ENCODE measurements at regions not wholly inside any gene's neighbourhood (a gene's known extent, or its start where the extent isn't known, plus 50 kb on each side); places are given as distances from the start of the nearest gene placed in this dataset.
"Not testable (repeated sequence)": the region's sequence is repeated elsewhere in the genome, so short reads cannot be mapped to it uniquely, and the experiment has no call there.

- TF ChIP-seq EP300, CTCF, PBX3, CEBPB (IDR thresholded peaks at IDR 0.05): not testable (repeated sequence)
Measured at GRCh38 chr2:87431051-87431450, 316.8 kb upstream of the PLGLB2 start.
